ENCODE measurements at regions not wholly inside any gene's neighbourhood (a gene's known extent, or its start where the extent isn't known, plus 50 kb on each side); places are given as distances from the start of the nearest gene placed in this dataset.

- no peak for TF ChIP-seq CTCF (conservative IDR thresholded peaks at IDR 0.05; ENCODE audit: low read depth, low read length)
- TF ChIP-seq EZH2 (IDR thresholded peaks at IDR 0.05; ENCODE audit: borderline replicate concordance, low read depth, low read length, poor library complexity, severe bottlenecking): no peak
These were observed 746.3 kb upstream of the RIOK2 start for GRCh38 chr5:97929383-97929782.
